ENCODE measurements at regions not wholly inside any gene's neighbourhood (a gene's known extent, or its start where the extent isn't known, plus 50 kb on each side); places are given as distances from the start of the nearest gene placed in this dataset.

- DNase-seq (ENCODE audit: low read depth in 2 of 2): no peak
- H3K4me3 ChIP-seq (replicated peaks in 1 of 2; ENCODE audit: low read depth in 2 of 2, low read length in 2 of 2): no peak overlapping the region
- no peak for TF ChIP-seq CTCF (IDR thresholded peaks at IDR 0.05; ENCODE audit: low read depth, low read length)
Observed at GRCh38 chr4:177117256-177117655, 192.4 kb upstream of the NEIL3 start.

GRCh38 chr4:177118596-177118995 is 191.1 kb upstream of the NEIL3 start:
- DNase-seq (ENCODE audit: low read depth in 2 of 2): peak; percentile 98
- no peak overlapping the region for H3K4me3 ChIP-seq (replicated peaks in 1 of 2; ENCODE audit: low read depth in 2 of 2, low read length in 2 of 2)

GRCh38 chr4:177119021-177119471 is 190.6 kb upstream of the NEIL3 start:
- TF ChIP-seq CTCF (IDR thresholded peaks at IDR 0.05; ENCODE audit: low read depth, low read length): no peak
- H3K4me3 ChIP-seq (replicated peaks in 1 of 2; ENCODE audit: low read depth in 2 of 2, low read length in 2 of 2): no peak overlapping the region
- DNase-seq (ENCODE audit: low read depth in 2 of 2): peak; percentile 80 to 92

More at GRCh38 chr4:177118596-177118995, 191.1 kb upstream of the NEIL3 start:
- no peak for TF ChIP-seq CTCF (IDR thresholded peaks at IDR 0.05; ENCODE audit: low read depth, low read length)

DNA sequence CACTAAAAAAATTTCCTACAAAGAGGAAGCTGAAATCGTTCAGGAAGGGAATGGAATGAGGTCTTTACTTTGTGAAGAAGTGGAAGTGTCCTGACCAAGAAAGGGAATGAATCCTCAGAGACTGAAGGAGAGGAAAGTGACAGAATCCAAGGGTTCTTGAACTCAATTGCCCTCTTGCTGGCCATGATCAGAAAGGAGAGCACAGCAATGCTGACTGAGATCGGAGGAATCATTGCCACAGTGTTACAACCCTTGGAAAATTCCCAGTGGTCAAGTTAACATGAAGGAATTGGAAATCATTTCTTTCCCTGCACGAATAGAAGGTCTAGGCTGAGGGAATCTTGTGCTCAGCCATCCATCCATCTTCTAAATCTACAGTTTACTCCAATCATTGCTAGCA is 190.0 kb upstream of the NEIL3 start:
- no peak overlapping the region for H3K4me3 ChIP-seq (replicated peaks in 1 of 2; ENCODE audit: low read depth in 2 of 2, low read length in 2 of 2)
- no peak for TF ChIP-seq CTCF (IDR thresholded peaks at IDR 0.05; ENCODE audit: low read depth, low read length)
- DNase-seq (ENCODE audit: low read depth in 2 of 2): peak in 1 of 2 donors; percentile 34

DNA sequence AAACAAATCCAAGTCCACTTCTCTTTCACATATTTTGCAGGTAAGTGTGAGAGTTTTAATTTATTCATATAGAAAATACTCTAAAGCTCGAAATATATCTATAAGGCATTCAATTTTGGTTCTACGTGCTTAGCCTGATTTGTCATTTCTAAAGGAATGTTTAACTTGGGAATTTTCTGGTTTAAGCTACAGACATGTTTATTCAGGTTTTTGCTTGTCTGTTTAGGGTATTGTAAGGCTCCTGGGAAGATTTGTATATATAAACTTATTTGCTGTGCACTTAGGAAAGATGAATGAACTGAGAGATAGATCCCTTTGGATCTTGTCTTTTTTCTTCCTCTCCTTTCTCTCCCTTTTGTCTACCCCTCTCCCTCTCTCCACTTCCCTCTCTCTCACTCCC is 185.9 kb upstream of the NEIL3 start:
- DNase-seq (ENCODE audit: low read depth in 2 of 2): no peak
- no peak for TF ChIP-seq CTCF (IDR thresholded peaks at IDR 0.05; ENCODE audit: low read depth, low read length)
- H3K4me3 ChIP-seq (replicated peaks in 1 of 2; ENCODE audit: low read depth in 2 of 2, low read length in 2 of 2): no peak overlapping the region

- DNase-seq (ENCODE audit: low read depth in 2 of 2): no peak
- TF ChIP-seq CTCF (IDR thresholded peaks at IDR 0.05; ENCODE audit: low read depth, low read length): no peak
- H3K4me3 ChIP-seq (replicated peaks in 1 of 2; ENCODE audit: low read depth in 2 of 2, low read length in 2 of 2): no peak overlapping the region
Observed at GRCh38 chr4:177124349-177125064, 185.2 kb upstream of the NEIL3 start.

- no peak overlapping the region for H3K4me3 ChIP-seq (replicated peaks in 1 of 2; ENCODE audit: low read depth in 2 of 2, low read length in 2 of 2)
- TF ChIP-seq CTCF (IDR thresholded peaks at IDR 0.05; ENCODE audit: low read depth, low read length): no peak
- no peak for DNase-seq (ENCODE audit: low read depth in 2 of 2)
Observed at GRCh38 chr4:177125656-177126055, 184.0 kb upstream of the NEIL3 start.
